ENCODE measurements at regions not wholly inside any gene's neighbourhood (a gene's known extent, or its start where the extent isn't known, plus 50 kb on each side); places are given as distances from the start of the nearest gene placed in this dataset.

DNA sequence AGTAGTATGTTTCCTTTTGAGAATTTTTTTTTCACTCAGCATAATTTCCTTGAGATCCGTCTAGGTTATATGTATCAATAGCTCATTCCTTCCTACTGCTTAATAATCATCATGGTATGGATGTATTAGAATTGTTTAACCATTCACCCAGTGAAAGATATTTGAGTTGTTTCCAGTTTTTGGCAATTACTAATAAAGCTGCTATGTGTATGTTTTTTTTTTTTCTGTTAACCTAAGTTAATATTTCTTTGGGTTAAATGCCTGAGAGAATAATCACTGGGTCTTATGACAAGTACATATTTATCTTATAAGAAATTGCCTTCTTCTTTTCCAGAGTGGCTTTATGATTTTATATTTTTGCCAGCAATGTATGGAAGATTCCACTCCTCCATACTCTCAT lies 96.4 kb upstream of the ST6GAL2 start:
- H3K36me3 ChIP-seq (ENCODE audit: low read depth) = no peaks in the 10 kb centered on the region
- no peaks in the 10 kb centered on the region for H3K9me3 ChIP-seq (ENCODE audit: insufficient read depth, low read depth)
- DNase-seq = no peak
- no peak for TF ChIP-seq EZH2 (IDR thresholded peaks at IDR 0.05; ENCODE audit: low read depth)
- TF ChIP-seq, protein P1, sequence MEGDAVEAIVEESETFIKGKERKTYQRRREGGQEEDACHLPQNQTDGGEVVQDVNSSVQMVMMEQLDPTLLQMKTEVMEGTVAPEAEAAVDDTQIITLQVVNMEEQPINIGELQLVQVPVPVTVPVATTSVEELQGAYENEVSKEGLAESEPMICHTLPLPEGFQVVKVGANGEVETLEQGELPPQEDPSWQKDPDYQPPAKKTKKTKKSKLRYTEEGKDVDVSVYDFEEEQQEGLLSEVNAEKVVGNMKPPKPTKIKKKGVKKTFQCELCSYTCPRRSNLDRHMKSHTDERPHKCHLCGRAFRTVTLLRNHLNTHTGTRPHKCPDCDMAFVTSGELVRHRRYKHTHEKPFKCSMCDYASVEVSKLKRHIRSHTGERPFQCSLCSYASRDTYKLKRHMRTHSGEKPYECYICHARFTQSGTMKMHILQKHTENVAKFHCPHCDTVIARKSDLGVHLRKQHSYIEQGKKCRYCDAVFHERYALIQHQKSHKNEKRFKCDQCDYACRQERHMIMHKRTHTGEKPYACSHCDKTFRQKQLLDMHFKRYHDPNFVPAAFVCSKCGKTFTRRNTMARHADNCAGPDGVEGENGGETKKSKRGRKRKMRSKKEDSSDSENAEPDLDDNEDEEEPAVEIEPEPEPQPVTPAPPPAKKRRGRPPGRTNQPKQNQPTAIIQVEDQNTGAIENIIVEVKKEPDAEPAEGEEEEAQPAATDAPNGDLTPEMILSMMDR (conservative IDR thresholded peaks at IDR 0.05) = no peak
- no peaks in the 10 kb centered on the region for H3K27me3 ChIP-seq (ENCODE audit: insufficient read depth, low read depth)
- no TSS peak for BruUV-seq (replicated peaks)
- no peaks in the 10 kb centered on the region for H3K79me2 ChIP-seq (ENCODE audit: low read depth)
- no peaks in the 10 kb centered on the region for H3F3A ChIP-seq (ENCODE audit: insufficient read depth, low read depth)
- intact Hi-C loops (cut with micrococcal nuclease; ENCODE audit: unreplicated experiment) = no loop called here
- no peaks in the 10 kb centered on the region for H3K9me2 ChIP-seq (ENCODE audit: insufficient read depth)
- no peaks in the 10 kb centered on the region for H3K4me1 ChIP-seq (replicated peaks; ENCODE audit: insufficient read depth)
- no peak overlapping the region for H3K4me3 ChIP-seq
- no peak overlapping the region for H3K4me2 ChIP-seq
- ChIA-PET CTCF (no interaction called here), POLR2A (ENCODE audit: unreplicated experiment) (no interaction called here)
- no peak overlapping the region for H3K27ac ChIP-seq
- H4K20me1 ChIP-seq (ENCODE audit: insufficient read depth) = no peaks in the 10 kb centered on the region
- H2AFZ ChIP-seq = no peak overlapping the region

DNA sequence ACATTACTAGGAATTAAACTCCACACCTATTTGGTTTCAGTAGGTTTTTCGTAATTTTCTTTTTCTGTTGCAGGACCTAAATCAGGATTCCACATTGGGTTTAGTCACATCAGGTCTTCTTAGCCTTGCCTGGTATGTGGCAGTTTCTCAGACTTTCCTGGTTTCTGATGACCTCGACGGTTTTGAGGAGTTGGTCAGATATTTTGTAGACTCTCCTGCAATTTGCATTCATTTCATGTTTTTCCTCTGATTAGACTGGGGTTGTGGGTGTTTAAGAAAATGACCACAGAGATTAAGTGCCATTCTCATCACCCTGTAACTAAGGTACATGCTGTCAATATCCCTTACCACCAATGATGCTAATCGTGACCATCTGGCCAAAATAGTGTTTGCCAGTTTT lies 97.3 kb upstream of the ST6GAL2 start:
- H3K4me3 ChIP-seq = no peak overlapping the region
- H4K20me1 ChIP-seq (ENCODE audit: insufficient read depth) = no peaks in the 10 kb centered on the region
- no peaks in the 10 kb centered on the region for H3K9me2 ChIP-seq (ENCODE audit: insufficient read depth)
- TF ChIP-seq, protein P1 (conservative IDR thresholded peaks at IDR 0.05) = no peak
- no peak for TF ChIP-seq EZH2 (IDR thresholded peaks at IDR 0.05; ENCODE audit: low read depth)
- no peaks in the 10 kb centered on the region for H3K36me3 ChIP-seq (ENCODE audit: low read depth)
- no peak overlapping the region for H3K27ac ChIP-seq
- BruUV-seq (replicated peaks) = no TSS peak
- CTCF ChIA-PET = no interaction called here
- no peaks in the 10 kb centered on the region for H3K27me3 ChIP-seq (ENCODE audit: insufficient read depth, low read depth)
- no peaks in the 10 kb centered on the region for H3K79me2 ChIP-seq (ENCODE audit: low read depth)
- no peaks in the 10 kb centered on the region for H3F3A ChIP-seq (ENCODE audit: insufficient read depth, low read depth)
- no peaks in the 10 kb centered on the region for H3K4me1 ChIP-seq (replicated peaks; ENCODE audit: insufficient read depth)
- POLR2A ChIA-PET (ENCODE audit: unreplicated experiment) = no interaction called here
- H3K4me2 ChIP-seq = no peak overlapping the region
- no peak for DNase-seq
- H3K9me3 ChIP-seq (ENCODE audit: insufficient read depth, low read depth) = no peaks in the 10 kb centered on the region
- intact Hi-C loops (cut with micrococcal nuclease; ENCODE audit: unreplicated experiment) = no loop called here
- H2AFZ ChIP-seq = no peak overlapping the region

DNA sequence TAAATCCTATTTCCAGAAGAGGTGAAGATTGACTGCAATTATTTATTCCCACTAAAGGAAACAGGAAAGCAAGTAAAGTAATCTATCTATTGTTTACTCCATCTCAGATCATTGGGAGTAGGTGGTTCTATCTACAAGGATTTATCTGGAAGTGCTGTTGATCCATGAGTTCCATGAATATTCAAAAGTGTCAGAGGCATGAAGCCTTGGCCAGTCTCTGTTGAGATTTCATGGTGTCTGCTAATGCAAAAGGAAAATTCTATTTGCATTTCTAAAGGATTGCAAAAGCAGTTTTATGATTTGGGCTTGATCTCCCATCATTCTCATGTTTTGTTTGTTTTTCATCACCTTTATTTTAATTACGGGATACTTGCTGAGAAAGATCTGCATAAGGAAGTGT lies 102.4 kb upstream of the ST6GAL2 start:
- ChIA-PET CTCF (no interaction called here), POLR2A (ENCODE audit: unreplicated experiment) (no interaction called here)
- H3K36me3 ChIP-seq (ENCODE audit: low read depth) = no peaks in the 10 kb centered on the region
- H3K4me2 ChIP-seq = no peak overlapping the region
- H4K20me1 ChIP-seq (ENCODE audit: insufficient read depth) = no peaks in the 10 kb centered on the region
- no peaks in the 10 kb centered on the region for H3K9me2 ChIP-seq (ENCODE audit: insufficient read depth)
- H3K9me3 ChIP-seq (ENCODE audit: insufficient read depth, low read depth) = no peaks in the 10 kb centered on the region
- H3F3A ChIP-seq (ENCODE audit: insufficient read depth, low read depth) = no peaks in the 10 kb centered on the region
- no peaks in the 10 kb centered on the region for H3K79me2 ChIP-seq (ENCODE audit: low read depth)
- H3K4me1 ChIP-seq (replicated peaks; ENCODE audit: insufficient read depth) = no peaks in the 10 kb centered on the region
- no peak overlapping the region for H2AFZ ChIP-seq
- H3K4me3 ChIP-seq = no peak overlapping the region
- TF ChIP-seq, protein P1 (conservative IDR thresholded peaks at IDR 0.05) = no peak
- TF ChIP-seq EZH2 (IDR thresholded peaks at IDR 0.05; ENCODE audit: low read depth) = no peak
- intact Hi-C loops (cut with micrococcal nuclease; ENCODE audit: unreplicated experiment) = no loop called here
- no peak overlapping the region for H3K27ac ChIP-seq
- H3K27me3 ChIP-seq (ENCODE audit: insufficient read depth, low read depth) = no peaks in the 10 kb centered on the region
- BruUV-seq (replicated peaks) = no TSS peak
- no peak for DNase-seq
